H9 (cell line): ENCODE measurements at regions not wholly inside any gene's neighbourhood (a gene's known extent, or its start where the extent isn't known, plus 50 kb on each side); places are given as distances from the start of the nearest gene placed in this dataset.

Experiments
- DNase-seq: peaks from one replicate; pipeline ENCODE4 v3.0.0-alpha.2; 2017
- H2AFZ ChIP-seq: one replicate; pipeline ENCODE4 v1.6.1; 2013; ENCODE audit warnings: mild to moderate bottlenecking, low read length, control low read depth, moderate library complexity
- H2AK5ac ChIP-seq: 2 replicates; pipeline ENCODE4 v1.6.1; 2013; ENCODE audit warnings: low read length, control low read depth, mixed read lengths; ENCODE audit not compliant: insufficient read length
- H2BK120ac ChIP-seq: one replicate; pipeline ENCODE4 v1.6.1; 2013; ENCODE audit warnings: low read depth, mild to moderate bottlenecking, low read length, control low read depth, inconsistent platforms; ENCODE audit not compliant: poor library complexity, severe bottlenecking
- H2BK12ac ChIP-seq: 2 replicates; pipeline ENCODE4 v1.6.1; 2013; ENCODE audit warnings: low read length, control low read depth, mixed read lengths, low read depth; ENCODE audit not compliant: insufficient read length
- H2BK15ac ChIP-seq: 2 replicates; pipeline ENCODE4 v1.6.1; 2013; ENCODE audit warnings: low read depth, low read length, control low read depth
- H2BK20ac ChIP-seq: one replicate; pipeline ENCODE4 v1.6.1; 2013; ENCODE audit warnings: low read depth, mild to moderate bottlenecking, low read length, control low read depth, inconsistent platforms; ENCODE audit not compliant: poor library complexity, severe bottlenecking
- H2BK5ac ChIP-seq: 2 replicates; pipeline ENCODE4 v1.6.1; 2013; ENCODE audit warnings: low read length, control low read depth, mixed read lengths; ENCODE audit not compliant: insufficient read length
- H3K14ac ChIP-seq: 2 replicates; pipeline ENCODE4 v1.6.1; 2013; ENCODE audit warnings: low read length, control low read depth; ENCODE audit not compliant: insufficient read depth
- H3K18ac ChIP-seq: 2 replicates; pipeline ENCODE4 v1.6.1; 2013; ENCODE audit warnings: low read depth, mild to moderate bottlenecking, mixed read lengths, low read length, control low read depth; ENCODE audit not compliant: insufficient read length
- H3K23ac ChIP-seq: 2 replicates; pipeline ENCODE4 v1.6.1; 2013; ENCODE audit warnings: low read length, control low read depth, mixed read lengths, low read depth; ENCODE audit not compliant: insufficient read length
- H3K23me2 ChIP-seq: 2 replicates; pipeline ENCODE4 v1.6.1; 2013; ENCODE audit warnings: low read depth, mild to moderate bottlenecking, mixed read lengths, low read length, control low read depth; ENCODE audit not compliant: insufficient read length, poor library complexity, severe bottlenecking
- H3K27ac ChIP-seq: 2 replicates; pipeline ENCODE4 v1.5.1; 2013; ENCODE audit warnings: low read length, control low read depth, mixed read lengths, low read depth; ENCODE audit not compliant: insufficient read length
- H3K27me3 ChIP-seq: 2 replicates; pipeline ENCODE4 v1.6.1; 2013; ENCODE audit warnings: low read length, control low read depth, inconsistent platforms; ENCODE audit not compliant: insufficient read depth
- H3K4ac ChIP-seq: 2 replicates; pipeline ENCODE4 v1.6.1; 2013; ENCODE audit warnings: low read depth, mild to moderate bottlenecking, control low read depth, inconsistent platforms, low read length, moderate library complexity
- H3K4me1 ChIP-seq: 2 replicates; pipeline ENCODE4 v1.6.1; 2013; ENCODE audit warnings: low read length, control low read depth, inconsistent platforms; ENCODE audit not compliant: insufficient read depth
- H3K4me2 ChIP-seq: 2 replicates; pipeline ENCODE4 v1.6.1; 2013; ENCODE audit warnings: low read length, control low read depth, mixed read lengths; ENCODE audit not compliant: insufficient read length, insufficient read depth
- H3K56ac ChIP-seq: 2 replicates; pipeline ENCODE4 v1.6.1; 2013; ENCODE audit warnings: low read depth, mild to moderate bottlenecking, mixed read lengths, low read length, control low read depth; ENCODE audit not compliant: insufficient read length
- H3K79me1 ChIP-seq: 2 replicates; pipeline ENCODE4 v1.6.1; 2013; ENCODE audit warnings: low read depth, mild to moderate bottlenecking, moderate library complexity, low read length, control low read depth, inconsistent platforms; ENCODE audit not compliant: insufficient read depth, poor library complexity, severe bottlenecking
- H3K79me2 ChIP-seq: 2 replicates; pipeline ENCODE4 v1.6.1; 2013; ENCODE audit warnings: low read length, control low read depth, inconsistent platforms; ENCODE audit not compliant: insufficient read depth
- H3K9ac ChIP-seq: 2 replicates; pipeline ENCODE4 v1.6.1; 2013; ENCODE audit warnings: low read length, control low read depth, mixed read lengths; ENCODE audit not compliant: insufficient read length; ENCODE audit errors: extremely low read depth
- H3K9me3 ChIP-seq: one replicate; pipeline ENCODE4 v1.6.1; 2013; ENCODE audit warnings: low read depth, low read length, inconsistent platforms; ENCODE audit not compliant: control insufficient read depth
- H3T11ph ChIP-seq: one replicate; pipeline ENCODE4 v1.6.1; 2013; ENCODE audit warnings: mild to moderate bottlenecking, low read length, control low read depth, inconsistent platforms
- H4K20me1 ChIP-seq: one replicate; pipeline ENCODE4 v1.6.1; 2013; ENCODE audit not compliant: control insufficient read depth, insufficient read length, insufficient read depth
- H4K5ac ChIP-seq: 2 replicates; pipeline ENCODE4 v1.6.1; 2013; ENCODE audit warnings: low read depth, mild to moderate bottlenecking, mixed read lengths, low read length, control low read depth; ENCODE audit not compliant: insufficient read length
- H4K8ac ChIP-seq: replicated peaks from 2 replicates; pipeline ENCODE4 v1.6.1; 2013; ENCODE audit warnings: low read length, control low read depth, mixed read lengths, low read depth; ENCODE audit not compliant: insufficient read length
- H4K91ac ChIP-seq: 2 replicates; pipeline ENCODE4 v1.6.1; 2013; ENCODE audit warnings: low read depth, mild to moderate bottlenecking, moderate library complexity, mixed read lengths, low read length, control low read depth; ENCODE audit not compliant: insufficient read length
- H3K27ac Mint-ChIP-seq, 3 experiments: 2 replicates in 2 of 3; 3 replicates in 1 of 3; pipeline ENCODE4 v1.8.0; 2020 to 2021; ENCODE audit warnings: mixed read lengths in 3 of 3, mild to moderate bottlenecking in 1 of 3, moderate library complexity in 1 of 3
- H3K27me3 Mint-ChIP-seq: 2 replicates; pipeline ENCODE4 v1.8.0; 2021; ENCODE audit warnings: low read depth, mild to moderate bottlenecking, moderate library complexity, mixed read lengths
- H3K36me3 Mint-ChIP-seq, 3 experiments: 2 replicates in 2 of 3; 3 replicates in 1 of 3; pipeline ENCODE4 v1.8.0; 2020 to 2021; ENCODE audit warnings: low read depth in 3 of 3, mixed read lengths in 3 of 3; ENCODE audit not compliant: insufficient read depth in 1 of 3
- H3K4me1 Mint-ChIP-seq, 2 experiments: 2 replicates each; pipeline ENCODE4 v1.8.0; 2020; ENCODE audit warnings: mixed read lengths in 2 of 2
- H3K4me3 Mint-ChIP-seq, 2 experiments: 2 replicates in 1 of 2; 3 replicates in 1 of 2; pipeline ENCODE4 v1.8.0; 2020 to 2021; ENCODE audit warnings: mild to moderate bottlenecking in 2 of 2, mixed read lengths in 2 of 2, moderate library complexity in 1 of 2
- H3K9me3 Mint-ChIP-seq, 2 experiments: 2 replicates in 1 of 2; 3 replicates in 1 of 2; pipeline ENCODE4 v1.8.0; 2020; ENCODE audit warnings: mild to moderate bottlenecking in 2 of 2, mixed read lengths in 2 of 2, moderate library complexity in 1 of 2
- CTCF ChIP-seq: fragments of 200-600 bp; sonication (generic); conservative IDR thresholded peaks from 3 replicates; pipeline ENCODE4 v1.8.0; 2021; ENCODE audit warnings: antibody characterized with exemption, mild to moderate bottlenecking
- WGBS: extraction: QIAGEN DNeasy Blood & Tissue Kit; methylation state at CpG from one replicate; pipeline ENCODE4 v1.1.7; 2013; ENCODE audit warnings: missing lambda C conversion rate, low lambda C conversion rate, mixed read lengths; ENCODE audit not compliant: insufficient read length; ENCODE audit errors: extremely low coverage; 5-methylcytosine and 5-hydroxymethylcytosine counted together

DNA sequence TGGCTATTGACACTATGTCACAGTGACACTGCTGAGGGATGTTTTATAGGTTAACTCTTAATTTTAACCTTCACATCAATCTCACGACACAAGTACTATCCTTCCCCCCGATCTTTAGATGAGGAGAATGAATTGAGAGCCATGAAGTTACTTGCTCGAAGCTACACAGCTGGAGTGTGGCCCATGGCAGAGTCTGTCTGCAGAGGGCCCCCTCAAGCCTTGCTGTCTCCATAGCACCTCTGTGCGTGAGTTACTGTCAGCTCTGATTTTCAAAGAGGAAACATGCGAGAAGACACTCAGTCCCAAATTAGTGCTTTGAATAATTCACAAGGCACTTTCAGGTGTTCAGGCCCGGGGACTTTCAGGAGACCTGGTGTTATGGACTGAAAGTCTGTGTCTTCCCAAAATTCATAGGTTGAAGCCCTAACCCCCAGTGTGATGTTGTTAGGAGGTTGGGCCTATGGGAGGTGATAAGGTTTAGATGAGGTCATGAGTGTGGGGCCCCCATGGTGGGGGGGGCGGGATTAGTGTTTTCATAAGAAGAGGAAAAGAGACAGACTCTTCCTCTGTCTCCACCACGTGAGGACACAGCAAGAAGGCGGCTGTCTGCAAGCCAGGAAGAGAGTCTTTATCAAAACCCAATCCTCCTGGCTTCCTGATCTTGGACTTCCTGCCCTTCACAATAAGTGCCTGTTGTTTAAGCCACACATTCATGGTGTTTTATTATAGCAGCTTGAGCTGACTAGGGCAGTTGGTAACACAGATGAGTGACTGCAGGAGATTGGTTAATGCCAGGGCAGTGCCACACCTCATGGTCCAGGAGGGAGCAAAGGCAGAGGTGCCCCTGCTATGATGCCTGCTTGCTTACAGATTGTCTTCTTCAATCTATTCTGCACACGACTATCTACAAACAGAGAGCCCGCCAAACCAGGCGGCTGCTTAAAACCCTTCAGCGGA is 281.8 kb downstream of the HAPSTR1 start:
- Histone ChIP-seq H4K5ac (no peak overlapping the region), H3K4me2 (no peak overlapping the region), H3K4ac (no peak overlapping the region), H3K4me1 (no peaks in the 10 kb centered on the region), H2AK5ac (no peak overlapping the region), H2BK5ac (no peak overlapping the region), H2BK20ac (no peak overlapping the region), H3K27ac (no peak overlapping the region), H3T11ph (no peak overlapping the region), H4K20me1 (no peaks in the 10 kb centered on the region), H3K27me3 (no peaks in the 10 kb centered on the region), H2BK120ac (no peak overlapping the region), H4K91ac (no peak overlapping the region), H3K79me2 (no peaks in the 10 kb centered on the region), H3K23me2 (no peaks in the 10 kb centered on the region), H3K9ac (no peak overlapping the region), H3K18ac (no peak overlapping the region), H3K14ac (no peak overlapping the region), H4K8ac (no peak overlapping the region), H2BK12ac (no peak overlapping the region), H3K79me1 (no peaks in the 10 kb centered on the region), H2AFZ (no peak overlapping the region), H3K56ac (no peak overlapping the region), H2BK15ac (no peak overlapping the region), H3K23ac (no peak overlapping the region), H3K9me3 (no peaks in the 10 kb centered on the region)
- no peaks in the 10 kb centered on the region for H3K36me3 Mint-ChIP-seq
- peaks cover 0 to 4% of the 10 kb centered on the region in 2 experiments; a peak in 2 of 5 replicates for H3K9me3 Mint-ChIP-seq
- no CpG with 5 or more reads among the region's 13 CpGs for WGBS
- peaks cover 6% of the 10 kb centered on the region for H3K27me3 Mint-ChIP-seq
- H3K4me1 Mint-ChIP-seq, result peaks cover 18 to 20% of the 10 kb centered on the region in 2 experiments
- H3K27ac Mint-ChIP-seq, result no peak overlapping the region; a peak in 2 of 7 replicates
- no peak overlapping the region for H3K4me3 Mint-ChIP-seq
- no peak for DNase-seq
- peak; percentile 31; the same call in 1 of the 3 replicates for TF ChIP-seq CTCF
